ENCODE measurements at regions not wholly inside any gene's neighbourhood (a gene's known extent, or its start where the extent isn't known, plus 50 kb on each side); places are given as distances from the start of the nearest gene placed in this dataset.

GRCh38 chr6:4581468-4582385, 194.5 kb upstream of the CDYL start:
- DNase-seq: peak in 2 of 7 donors; percentile 21 to 29
- Histone ChIP-seq H3K36me3 (replicated peaks in 1 of 2) (no peaks in the 10 kb centered on the region), H3K4me3 (no peak overlapping the region), H3K27ac (peak overlapping the region in 1 of 5 donors; percentile 49), H3K9me3 (replicated peaks in 1 of 3) (no peaks in the 10 kb centered on the region), H3K27me3 (no peaks in the 10 kb centered on the region), H3K4me1 (replicated peaks in 1 of 2) (peaks cover 0 to 8% of the 10 kb centered on the region in 2 donors)
- intact Hi-C loops (cut with DNase I): no loop called here
- TF ChIP-seq CTCF (IDR thresholded peaks at IDR 0.05) (no peak), POLR2A (IDR thresholded peaks at IDR 0.05) (no peak)
- 74 to 84% (median 78%) methylated on average over 6 of the region's 6 CpGs for WGBS, 4 donors

- Histone ChIP-seq H3K4me1 (replicated peaks in 1 of 2) (peaks cover 0 to 8% of the 10 kb centered on the region in 2 donors), H3K4me3 (no peak overlapping the region), H3K36me3 (replicated peaks in 1 of 2) (no peaks in the 10 kb centered on the region), H3K9me3 (replicated peaks in 1 of 3) (no peaks in the 10 kb centered on the region), H3K27me3 (no peaks in the 10 kb centered on the region), H3K27ac (no peak overlapping the region)
- no peak for DNase-seq
- intact Hi-C loops (cut with DNase I): no loop called here
- TF ChIP-seq CTCF (IDR thresholded peaks at IDR 0.05) (no peak), POLR2A (IDR thresholded peaks at IDR 0.05) (no peak)
- WGBS, 4 donors: 66 to 88% (median 80%) methylated on average over 1 of the region's 1 CpG
These were observed 195.8 kb upstream of the CDYL start for GRCh38 chr6:4580361-4580760.

GRCh38 chr6:4577406-4577805, 198.8 kb upstream of the CDYL start:
- no peak for TF ChIP-seq POLR2A (IDR thresholded peaks at IDR 0.05)
- TF ChIP-seq CTCF (IDR thresholded peaks at IDR 0.05): no peak
- H3K4me3 ChIP-seq: no peak overlapping the region
- intact Hi-C loops (cut with DNase I): no loop called here
- no peaks in the 10 kb centered on the region for H3K9me3 ChIP-seq (replicated peaks in 1 of 3)
- no peak overlapping the region for H3K27ac ChIP-seq
- peaks cover 0 to 1% of the 10 kb centered on the region in 2 donors for H3K4me1 ChIP-seq (replicated peaks in 1 of 2)
- no peak for DNase-seq
- no peaks in the 10 kb centered on the region for H3K36me3 ChIP-seq (replicated peaks in 1 of 2)
- no peaks in the 10 kb centered on the region for H3K27me3 ChIP-seq
- WGBS, 4 donors: 42 to 46% (median 44%) methylated on average over 2 of the region's 2 CpGs

GRCh38 chr6:4575714-4576113, 200.5 kb upstream of the CDYL start:
- intact Hi-C loops (cut with DNase I): no loop called here
- no peak for DNase-seq
- Histone ChIP-seq H3K36me3 (replicated peaks in 1 of 2) (no peaks in the 10 kb centered on the region), H3K9me3 (replicated peaks in 1 of 3) (peaks cover 0 to 14% (median 0%) of the 10 kb centered on the region in 3 donors), H3K4me3 (no peak overlapping the region), H3K4me1 (replicated peaks in 1 of 2) (no peaks in the 10 kb centered on the region), H3K27me3 (no peaks in the 10 kb centered on the region), H3K27ac (no peak overlapping the region)
- TF ChIP-seq POLR2A (IDR thresholded peaks at IDR 0.05): no peak
- TF ChIP-seq CTCF (IDR thresholded peaks at IDR 0.05): no peak
- 89 to 93% (median 92%) methylated on average over 5 of the region's 5 CpGs for WGBS, 4 donors

Data from adrenal gland (tissue), 9 donors.